ENCODE measurements at regions not wholly inside any gene's neighbourhood (a gene's known extent, or its start where the extent isn't known, plus 50 kb on each side); places are given as distances from the start of the nearest gene placed in this dataset.

GRCh38 chr12:75746621-75747020 is 235.2 kb upstream of the KRR1 start:
- TF ChIP-seq PBX3 (IDR thresholded peaks at IDR 0.05) (no peak), FOSL2 (IDR thresholded peaks at IDR 0.05) (no peak), FOSL2 (CRISPR knock-in tag; IDR thresholded peaks at IDR 0.05) (no peak), POLR2A (IDR thresholded peaks at IDR 0.05; ENCODE audit: low read length) (no peak), RFX5 (IDR thresholded peaks at IDR 0.05) (no peak), SMC3 (IDR thresholded peaks at IDR 0.05) (no peak), RAD21 (conservative IDR thresholded peaks at IDR 0.05 in 1 of 2, IDR thresholded peaks at IDR 0.05 in 1 of 2) (no peak), MYC (IDR thresholded peaks at IDR 0.05; ENCODE audit: borderline replicate concordance, low read length) (no peak)
- TF ChIP-seq, protein P1, sequence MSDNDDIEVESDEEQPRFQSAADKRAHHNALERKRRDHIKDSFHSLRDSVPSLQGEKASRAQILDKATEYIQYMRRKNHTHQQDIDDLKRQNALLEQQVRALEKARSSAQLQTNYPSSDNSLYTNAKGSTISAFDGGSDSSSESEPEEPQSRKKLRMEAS (IDR thresholded peaks at IDR 0.05) = no peak
- TF ChIP-seq, protein P2, sequence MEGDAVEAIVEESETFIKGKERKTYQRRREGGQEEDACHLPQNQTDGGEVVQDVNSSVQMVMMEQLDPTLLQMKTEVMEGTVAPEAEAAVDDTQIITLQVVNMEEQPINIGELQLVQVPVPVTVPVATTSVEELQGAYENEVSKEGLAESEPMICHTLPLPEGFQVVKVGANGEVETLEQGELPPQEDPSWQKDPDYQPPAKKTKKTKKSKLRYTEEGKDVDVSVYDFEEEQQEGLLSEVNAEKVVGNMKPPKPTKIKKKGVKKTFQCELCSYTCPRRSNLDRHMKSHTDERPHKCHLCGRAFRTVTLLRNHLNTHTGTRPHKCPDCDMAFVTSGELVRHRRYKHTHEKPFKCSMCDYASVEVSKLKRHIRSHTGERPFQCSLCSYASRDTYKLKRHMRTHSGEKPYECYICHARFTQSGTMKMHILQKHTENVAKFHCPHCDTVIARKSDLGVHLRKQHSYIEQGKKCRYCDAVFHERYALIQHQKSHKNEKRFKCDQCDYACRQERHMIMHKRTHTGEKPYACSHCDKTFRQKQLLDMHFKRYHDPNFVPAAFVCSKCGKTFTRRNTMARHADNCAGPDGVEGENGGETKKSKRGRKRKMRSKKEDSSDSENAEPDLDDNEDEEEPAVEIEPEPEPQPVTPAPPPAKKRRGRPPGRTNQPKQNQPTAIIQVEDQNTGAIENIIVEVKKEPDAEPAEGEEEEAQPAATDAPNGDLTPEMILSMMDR (IDR thresholded peaks at IDR 0.05) = no peak
